H9 (cell line): ENCODE measurements at regions not wholly inside any gene's neighbourhood (a gene's known extent, or its start where the extent isn't known, plus 50 kb on each side); places are given as distances from the start of the nearest gene placed in this dataset.

ENCODE experiments used
- DNase-seq: peaks from one replicate; pipeline ENCODE4 v3.0.0-alpha.2; 2017
- H2AFZ ChIP-seq: one replicate; pipeline ENCODE4 v1.6.1; 2013; ENCODE audit warnings: mild to moderate bottlenecking, low read length, control low read depth, moderate library complexity
- H2AK5ac ChIP-seq: 2 replicates; pipeline ENCODE4 v1.6.1; 2013; ENCODE audit warnings: low read length, control low read depth, mixed read lengths; ENCODE audit not compliant: insufficient read length
- H2BK120ac ChIP-seq: one replicate; pipeline ENCODE4 v1.6.1; 2013; ENCODE audit warnings: low read depth, mild to moderate bottlenecking, low read length, control low read depth, inconsistent platforms; ENCODE audit not compliant: poor library complexity, severe bottlenecking
- H2BK12ac ChIP-seq: 2 replicates; pipeline ENCODE4 v1.6.1; 2013; ENCODE audit warnings: low read length, control low read depth, mixed read lengths, low read depth; ENCODE audit not compliant: insufficient read length
- H2BK15ac ChIP-seq: 2 replicates; pipeline ENCODE4 v1.6.1; 2013; ENCODE audit warnings: low read depth, low read length, control low read depth
- H2BK20ac ChIP-seq: one replicate; pipeline ENCODE4 v1.6.1; 2013; ENCODE audit warnings: low read depth, mild to moderate bottlenecking, low read length, control low read depth, inconsistent platforms; ENCODE audit not compliant: poor library complexity, severe bottlenecking
- H2BK5ac ChIP-seq: 2 replicates; pipeline ENCODE4 v1.6.1; 2013; ENCODE audit warnings: low read length, control low read depth, mixed read lengths; ENCODE audit not compliant: insufficient read length
- H3K14ac ChIP-seq: 2 replicates; pipeline ENCODE4 v1.6.1; 2013; ENCODE audit warnings: low read length, control low read depth; ENCODE audit not compliant: insufficient read depth
- H3K18ac ChIP-seq: 2 replicates; pipeline ENCODE4 v1.6.1; 2013; ENCODE audit warnings: low read depth, mild to moderate bottlenecking, mixed read lengths, low read length, control low read depth; ENCODE audit not compliant: insufficient read length
- H3K23ac ChIP-seq: 2 replicates; pipeline ENCODE4 v1.6.1; 2013; ENCODE audit warnings: low read length, control low read depth, mixed read lengths, low read depth; ENCODE audit not compliant: insufficient read length
- H3K23me2 ChIP-seq: 2 replicates; pipeline ENCODE4 v1.6.1; 2013; ENCODE audit warnings: low read depth, mild to moderate bottlenecking, mixed read lengths, low read length, control low read depth; ENCODE audit not compliant: insufficient read length, poor library complexity, severe bottlenecking
- H3K27ac ChIP-seq: 2 replicates; pipeline ENCODE4 v1.5.1; 2013; ENCODE audit warnings: low read length, control low read depth, mixed read lengths, low read depth; ENCODE audit not compliant: insufficient read length
- H3K27me3 ChIP-seq: 2 replicates; pipeline ENCODE4 v1.6.1; 2013; ENCODE audit warnings: low read length, control low read depth, inconsistent platforms; ENCODE audit not compliant: insufficient read depth
- H3K4ac ChIP-seq: 2 replicates; pipeline ENCODE4 v1.6.1; 2013; ENCODE audit warnings: low read depth, mild to moderate bottlenecking, control low read depth, inconsistent platforms, low read length, moderate library complexity
- H3K4me1 ChIP-seq: 2 replicates; pipeline ENCODE4 v1.6.1; 2013; ENCODE audit warnings: low read length, control low read depth, inconsistent platforms; ENCODE audit not compliant: insufficient read depth
- H3K4me2 ChIP-seq: 2 replicates; pipeline ENCODE4 v1.6.1; 2013; ENCODE audit warnings: low read length, control low read depth, mixed read lengths; ENCODE audit not compliant: insufficient read length, insufficient read depth
- H3K56ac ChIP-seq: 2 replicates; pipeline ENCODE4 v1.6.1; 2013; ENCODE audit warnings: low read depth, mild to moderate bottlenecking, mixed read lengths, low read length, control low read depth; ENCODE audit not compliant: insufficient read length
- H3K79me1 ChIP-seq: 2 replicates; pipeline ENCODE4 v1.6.1; 2013; ENCODE audit warnings: low read depth, mild to moderate bottlenecking, moderate library complexity, low read length, control low read depth, inconsistent platforms; ENCODE audit not compliant: insufficient read depth, poor library complexity, severe bottlenecking
- H3K79me2 ChIP-seq: 2 replicates; pipeline ENCODE4 v1.6.1; 2013; ENCODE audit warnings: low read length, control low read depth, inconsistent platforms; ENCODE audit not compliant: insufficient read depth
- H3K9ac ChIP-seq: 2 replicates; pipeline ENCODE4 v1.6.1; 2013; ENCODE audit warnings: low read length, control low read depth, mixed read lengths; ENCODE audit not compliant: insufficient read length; ENCODE audit errors: extremely low read depth
- H3K9me3 ChIP-seq: one replicate; pipeline ENCODE4 v1.6.1; 2013; ENCODE audit warnings: low read depth, low read length, inconsistent platforms; ENCODE audit not compliant: control insufficient read depth
- H3T11ph ChIP-seq: one replicate; pipeline ENCODE4 v1.6.1; 2013; ENCODE audit warnings: mild to moderate bottlenecking, low read length, control low read depth, inconsistent platforms
- H4K20me1 ChIP-seq: one replicate; pipeline ENCODE4 v1.6.1; 2013; ENCODE audit not compliant: control insufficient read depth, insufficient read length, insufficient read depth
- H4K5ac ChIP-seq: 2 replicates; pipeline ENCODE4 v1.6.1; 2013; ENCODE audit warnings: low read depth, mild to moderate bottlenecking, mixed read lengths, low read length, control low read depth; ENCODE audit not compliant: insufficient read length
- H4K8ac ChIP-seq: replicated peaks from 2 replicates; pipeline ENCODE4 v1.6.1; 2013; ENCODE audit warnings: low read length, control low read depth, mixed read lengths, low read depth; ENCODE audit not compliant: insufficient read length
- H4K91ac ChIP-seq: 2 replicates; pipeline ENCODE4 v1.6.1; 2013; ENCODE audit warnings: low read depth, mild to moderate bottlenecking, moderate library complexity, mixed read lengths, low read length, control low read depth; ENCODE audit not compliant: insufficient read length
- H3K27ac Mint-ChIP-seq, 3 experiments: 2 replicates in 2 of 3; 3 replicates in 1 of 3; pipeline ENCODE4 v1.8.0; 2020 to 2021; ENCODE audit warnings: mixed read lengths in 3 of 3, mild to moderate bottlenecking in 1 of 3, moderate library complexity in 1 of 3
- H3K27me3 Mint-ChIP-seq: 2 replicates; pipeline ENCODE4 v1.8.0; 2021; ENCODE audit warnings: low read depth, mild to moderate bottlenecking, moderate library complexity, mixed read lengths
- H3K36me3 Mint-ChIP-seq, 3 experiments: 2 replicates in 2 of 3; 3 replicates in 1 of 3; pipeline ENCODE4 v1.8.0; 2020 to 2021; ENCODE audit warnings: low read depth in 3 of 3, mixed read lengths in 3 of 3; ENCODE audit not compliant: insufficient read depth in 1 of 3
- H3K4me1 Mint-ChIP-seq, 2 experiments: 2 replicates each; pipeline ENCODE4 v1.8.0; 2020; ENCODE audit warnings: mixed read lengths in 2 of 2
- H3K4me3 Mint-ChIP-seq, 2 experiments: 2 replicates in 1 of 2; 3 replicates in 1 of 2; pipeline ENCODE4 v1.8.0; 2020 to 2021; ENCODE audit warnings: mild to moderate bottlenecking in 2 of 2, mixed read lengths in 2 of 2, moderate library complexity in 1 of 2
- H3K9me3 Mint-ChIP-seq, 2 experiments: 2 replicates in 1 of 2; 3 replicates in 1 of 2; pipeline ENCODE4 v1.8.0; 2020; ENCODE audit warnings: mild to moderate bottlenecking in 2 of 2, mixed read lengths in 2 of 2, moderate library complexity in 1 of 2
- CTCF ChIP-seq: fragments of 200-600 bp; sonication (generic); conservative IDR thresholded peaks from 3 replicates; pipeline ENCODE4 v1.8.0; 2021; ENCODE audit warnings: antibody characterized with exemption, mild to moderate bottlenecking
- WGBS: extraction: QIAGEN DNeasy Blood & Tissue Kit; methylation state at CpG from one replicate; pipeline ENCODE4 v1.1.7; 2013; ENCODE audit warnings: missing lambda C conversion rate, low lambda C conversion rate, mixed read lengths; ENCODE audit not compliant: insufficient read length; ENCODE audit errors: extremely low coverage; 5-methylcytosine and 5-hydroxymethylcytosine counted together

DNA sequence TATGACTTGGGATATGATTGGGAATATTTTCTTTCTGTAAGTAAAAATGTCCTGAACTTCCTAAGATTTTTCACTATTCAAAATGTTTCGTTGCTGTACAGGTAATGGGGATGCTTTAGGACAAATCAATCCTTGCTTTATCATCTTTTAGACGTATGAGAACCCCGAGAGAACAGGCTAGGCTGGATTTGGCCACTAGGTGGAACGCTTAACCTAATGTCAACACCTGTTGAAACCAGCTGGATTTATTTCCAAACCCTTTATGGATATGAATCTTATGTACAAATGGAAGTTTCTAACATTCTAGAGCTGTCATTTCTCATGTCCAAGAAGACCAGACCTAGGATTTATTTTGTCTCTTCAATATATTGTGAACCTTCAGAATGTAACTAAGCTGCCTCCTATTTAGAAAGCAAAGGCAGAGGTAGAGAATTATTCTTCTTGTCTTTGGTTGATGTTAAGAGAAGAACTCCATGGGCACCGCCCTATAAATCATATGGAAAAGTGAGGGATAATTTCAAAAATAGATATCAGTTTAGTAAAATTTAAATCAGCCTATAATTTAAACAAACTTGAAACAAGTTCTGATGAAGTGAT is 96.7 kb downstream of the PMAIP1 start:
- Histone ChIP-seq H2AFZ (no peak overlapping the region), H3K23me2 (no peaks in the 10 kb centered on the region), H3K27ac (no peak overlapping the region), H2BK20ac (no peak overlapping the region), H3K4me1 (no peaks in the 10 kb centered on the region), H4K20me1 (no peaks in the 10 kb centered on the region), H3K4ac (no peak overlapping the region), H3K56ac (no peak overlapping the region), H4K8ac (no peak overlapping the region), H2BK15ac (no peak overlapping the region), H3T11ph (no peak overlapping the region), H3K14ac (no peak overlapping the region), H2BK5ac (no peak overlapping the region), H3K4me2 (no peak overlapping the region), H3K27me3 (no peaks in the 10 kb centered on the region), H3K18ac (no peak overlapping the region), H3K9me3 (no peaks in the 10 kb centered on the region), H2BK12ac (no peak overlapping the region), H3K79me1 (no peaks in the 10 kb centered on the region), H2AK5ac (no peak overlapping the region), H4K91ac (no peak overlapping the region), H2BK120ac (no peak overlapping the region), H3K79me2 (no peaks in the 10 kb centered on the region), H4K5ac (no peak overlapping the region), H3K9ac (no peak overlapping the region), H3K23ac (no peak overlapping the region)
- H3K9me3 Mint-ChIP-seq = peaks cover 5 to 6% of the 10 kb centered on the region in 2 experiments; a peak in 4 of 5 replicates
- DNase-seq = no peak
- H3K4me1 Mint-ChIP-seq = no peaks in the 10 kb centered on the region
- no CpG with 5 or more reads among the region's 5 CpGs for WGBS
- no peak overlapping the region for H3K4me3 Mint-ChIP-seq
- H3K36me3 Mint-ChIP-seq = 0 out of 7 replicates have a peak, but pooled peaks cover 0 to 5% (median 2%) of the 10 kb centered on the region in 3 experiments
- H3K27me3 Mint-ChIP-seq = peaks cover 4% of the 10 kb centered on the region
- no peak overlapping the region for H3K27ac Mint-ChIP-seq
- TF ChIP-seq CTCF = peak; percentile 87
